ENCODE measurements at regions not wholly inside any gene's neighbourhood (a gene's known extent, or its start where the extent isn't known, plus 50 kb on each side); places are given as distances from the start of the nearest gene placed in this dataset.

- ATAC-seq, result no peak
- Mint-ChIP-seq H3K4me1 (ENCODE audit: low read depth) (no peaks in the 10 kb centered on the region), H3K36me3 (ENCODE audit: low read depth) (no peaks in the 10 kb centered on the region), H3K27me3 (no peaks in the 10 kb centered on the region), H3K4me3 (no peak overlapping the region), H3K9me3 (peaks cover 21% of the 10 kb centered on the region), H3K27ac (no peak overlapping the region)
- no peak for DNase-seq
- CTCF ChIA-PET, result no interaction called here
- TF ChIP-seq CTCF (IDR thresholded peaks at IDR 0.05), result no peak
- intact Hi-C loops (cut with micrococcal nuclease), result no loop called here
- POLR2A ChIA-PET, result no interaction called here
Observed at GRCh38 chr7:42552227-42552626, 315.2 kb upstream of the GLI3 start.

- Mint-ChIP-seq H3K36me3 (ENCODE audit: low read depth) (no peaks in the 10 kb centered on the region), H3K9me3 (peaks cover 17% of the 10 kb centered on the region), H3K27me3 (no peaks in the 10 kb centered on the region), H3K27ac (no peak overlapping the region), H3K4me3 (no peak overlapping the region), H3K4me1 (ENCODE audit: low read depth) (no peaks in the 10 kb centered on the region)
- ChIA-PET CTCF (no interaction called here), POLR2A (no interaction called here)
- intact Hi-C loops (cut with micrococcal nuclease), result no loop called here
- ATAC-seq, result no peak
- no peak for TF ChIP-seq CTCF (IDR thresholded peaks at IDR 0.05)
- DNase-seq, result no peak
Observed at GRCh38 chr7:42550706-42551470, 313.9 kb upstream of the GLI3 start.

- peaks cover 10% of the 10 kb centered on the region for H3K9me3 Mint-ChIP-seq
- no peak for TF ChIP-seq CTCF (IDR thresholded peaks at IDR 0.05)
- CTCF ChIA-PET, result no interaction called here
- no peaks in the 10 kb centered on the region for H3K4me1 Mint-ChIP-seq (ENCODE audit: low read depth)
- no peaks in the 10 kb centered on the region for H3K36me3 Mint-ChIP-seq (ENCODE audit: low read depth)
- H3K27me3 Mint-ChIP-seq, result no peaks in the 10 kb centered on the region
- intact Hi-C loops (cut with micrococcal nuclease), result no loop called here
- ATAC-seq, result no peak
- no peak overlapping the region for H3K4me3 Mint-ChIP-seq
- POLR2A ChIA-PET, result no interaction called here
- H3K27ac Mint-ChIP-seq, result no peak overlapping the region
- DNase-seq, result no peak
Observed at GRCh38 chr7:42549866-42550485, 313.0 kb upstream of the GLI3 start.

GRCh38 chr7:42548816-42549611 lies 312.0 kb upstream of the GLI3 start:
- H3K9me3 Mint-ChIP-seq, result peaks cover 10% of the 10 kb centered on the region
- TF ChIP-seq CTCF (IDR thresholded peaks at IDR 0.05), result no peak
- H3K36me3 Mint-ChIP-seq (ENCODE audit: low read depth), result no peaks in the 10 kb centered on the region
- ChIA-PET CTCF (no interaction called here), POLR2A (no interaction called here)
- no peak overlapping the region for H3K4me3 Mint-ChIP-seq
- H3K4me1 Mint-ChIP-seq (ENCODE audit: low read depth), result no peaks in the 10 kb centered on the region
- no peak for DNase-seq
- no peak overlapping the region for H3K27ac Mint-ChIP-seq
- H3K27me3 Mint-ChIP-seq, result peaks cover 1% of the 10 kb centered on the region
- no peak for ATAC-seq
- intact Hi-C loops (cut with micrococcal nuclease), result no loop called here

All from activated CD8-positive, alpha-beta T cell treated with anti-CD3 and anti-CD28 coated beads for 36 hours (primary cell).